Activated effector memory CD4-positive, alpha-beta T cell treated with Interleukin-2 at 50 U/mL for 16 hours (primary cell): ENCODE measurements at regions not wholly inside any gene's neighbourhood (a gene's known extent, or its start where the extent isn't known, plus 50 kb on each side); places are given as distances from the start of the nearest gene placed in this dataset.
"Not testable (repeated sequence)": the region's sequence is repeated elsewhere in the genome, so short reads cannot be mapped to it uniquely, and the experiment has no call there.

ENCODE experiments used
- DNase-seq: peaks from one replicate; pipeline ENCODE4 v3.0.0-alpha.2; 2020

- no peak for DNase-seq
Observed at GRCh38 chr7:131774419-131775220, 218.2 kb upstream of the PODXL start.

GRCh38 chr7:131773413-131773812 is 217.0 kb upstream of the PODXL start:
- DNase-seq, result no peak

GRCh38 chr7:131769241-131769640 is 212.8 kb upstream of the PODXL start:
- DNase-seq, result no peak

- no peak for DNase-seq
Observed at GRCh38 chr7:131767591-131767990, 211.2 kb upstream of the PODXL start.

- DNase-seq, result no peak
Observed at GRCh38 chr7:131765575-131765974, 209.1 kb upstream of the PODXL start.

- DNase-seq, result no peak
Observed at GRCh38 chr7:131764143-131764775, 207.8 kb upstream of the PODXL start.

GRCh38 chr7:131762753-131763152 is 206.3 kb upstream of the PODXL start:
- DNase-seq, result no peak

GRCh38 chr7:131755801-131756200 is 199.4 kb upstream of the PODXL start:
- DNase-seq, result not testable (repeated sequence)

GRCh38 chr7:131753620-131754222 is 197.3 kb upstream of the PODXL start:
- no peak for DNase-seq

GRCh38 chr7:131747658-131748232 is 191.3 kb upstream of the PODXL start:
- DNase-seq, result no peak

- no peak for DNase-seq
Observed at GRCh38 chr7:131745390-131746248, 189.2 kb upstream of the PODXL start.

- no peak for DNase-seq
Observed at GRCh38 chr7:131741446-131741845, 185.0 kb upstream of the PODXL start.

- DNase-seq, result no peak
Observed at GRCh38 chr7:131737746-131738465, 181.5 kb upstream of the PODXL start.

GRCh38 chr7:131735101-131735500 is 178.7 kb upstream of the PODXL start:
- DNase-seq, result no peak

GRCh38 chr7:131733604-131734003 is 177.2 kb upstream of the PODXL start:
- DNase-seq, result no peak

GRCh38 chr7:131727189-131727588 is 170.8 kb upstream of the PODXL start:
- no peak for DNase-seq

GRCh38 chr7:131726686-131727085 is 170.3 kb upstream of the PODXL start:
- no peak for DNase-seq

- no peak for DNase-seq
Observed at GRCh38 chr7:131726031-131726430, 169.6 kb upstream of the PODXL start.

GRCh38 chr7:131724776-131725345 is 168.4 kb upstream of the PODXL start:
- DNase-seq, result no peak

- DNase-seq, result no peak
Observed at GRCh38 chr7:131723926-131724325, 167.5 kb upstream of the PODXL start.

GRCh38 chr7:131722371-131722770 is 165.9 kb upstream of the PODXL start:
- DNase-seq, result no peak

- no peak for DNase-seq
Observed at GRCh38 chr7:131721660-131722059, 165.2 kb upstream of the PODXL start.
